SW 1271 (cell line): ENCODE measurements at regions not wholly inside any gene's neighbourhood (a gene's known extent, or its start where the extent isn't known, plus 50 kb on each side); places are given as distances from the start of the nearest gene placed in this dataset.

Experiments
- DNase-seq, 2 experiments: peaks; one replicate each; lab custom pipeline; 2025; lab: John Stamatoyannopoulos, UW

- DNase-seq = no peak
Observed at GRCh38 chr2:64317707-64318475, 136.1 kb upstream of the LGALSL start.

DNA sequence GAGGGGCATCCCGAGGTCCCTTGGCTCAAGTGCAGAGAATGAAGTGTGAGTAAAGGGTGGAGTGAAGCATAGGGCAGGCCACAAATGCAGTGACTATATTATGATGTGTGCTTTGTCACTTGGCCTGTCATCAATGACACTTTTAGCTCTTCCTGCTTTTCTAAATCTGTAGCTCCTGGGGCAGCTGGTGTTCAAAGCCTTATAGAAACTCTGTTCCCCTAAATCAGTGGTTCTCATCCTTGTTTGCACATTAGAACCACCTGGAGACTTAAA is 135.6 kb upstream of the LGALSL start:
- no peak for DNase-seq

DNA sequence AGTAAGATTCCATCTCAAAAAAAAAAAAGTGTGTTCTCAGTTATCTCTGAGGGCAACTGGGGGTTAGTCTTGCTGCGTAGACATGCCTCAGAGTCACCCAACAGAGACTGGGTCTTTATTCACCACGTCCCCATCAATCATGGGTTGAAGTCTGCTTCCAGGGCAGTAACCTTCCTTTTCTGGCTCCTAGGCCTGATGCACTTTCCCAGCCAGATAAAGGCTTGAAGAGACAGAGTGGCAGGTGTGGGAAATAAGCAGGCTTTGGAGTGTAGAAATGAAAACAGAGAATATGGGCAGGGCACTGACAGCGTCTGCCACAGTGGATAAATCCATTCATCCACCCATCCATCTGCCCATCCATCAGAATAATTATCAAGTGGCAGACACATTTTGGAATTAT is 134.1 kb upstream of the LGALSL start:
- DNase-seq = no peak

- no peak for DNase-seq
Observed at GRCh38 chr2:64322433-64322832, 131.5 kb upstream of the LGALSL start.

GRCh38 chr2:64323197-64323596 is 130.8 kb upstream of the LGALSL start:
- no peak for DNase-seq

- no peak for DNase-seq
Observed at GRCh38 chr2:64324746-64325410, 129.1 kb upstream of the LGALSL start.

DNA sequence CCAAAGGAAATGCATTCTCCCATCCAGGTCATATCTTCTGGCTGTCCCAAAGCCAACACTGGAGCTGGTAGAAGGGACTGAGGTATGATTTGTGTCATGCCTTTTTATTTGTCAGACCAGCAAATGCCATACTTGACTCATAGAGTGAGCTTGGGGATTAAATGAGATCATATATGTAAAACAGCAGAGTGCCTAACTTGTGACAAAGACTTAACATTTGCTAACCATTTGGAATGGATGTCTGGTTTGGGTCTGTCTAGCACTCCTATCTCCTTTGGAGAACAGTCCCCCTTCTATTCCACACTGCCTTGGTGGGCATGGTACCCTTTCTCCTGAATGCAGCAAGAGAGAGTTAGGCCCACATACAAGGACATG is 128.5 kb upstream of the LGALSL start:
- no peak for DNase-seq

GRCh38 chr2:64325852-64326577 is 127.9 kb upstream of the LGALSL start:
- DNase-seq = no peak

DNA sequence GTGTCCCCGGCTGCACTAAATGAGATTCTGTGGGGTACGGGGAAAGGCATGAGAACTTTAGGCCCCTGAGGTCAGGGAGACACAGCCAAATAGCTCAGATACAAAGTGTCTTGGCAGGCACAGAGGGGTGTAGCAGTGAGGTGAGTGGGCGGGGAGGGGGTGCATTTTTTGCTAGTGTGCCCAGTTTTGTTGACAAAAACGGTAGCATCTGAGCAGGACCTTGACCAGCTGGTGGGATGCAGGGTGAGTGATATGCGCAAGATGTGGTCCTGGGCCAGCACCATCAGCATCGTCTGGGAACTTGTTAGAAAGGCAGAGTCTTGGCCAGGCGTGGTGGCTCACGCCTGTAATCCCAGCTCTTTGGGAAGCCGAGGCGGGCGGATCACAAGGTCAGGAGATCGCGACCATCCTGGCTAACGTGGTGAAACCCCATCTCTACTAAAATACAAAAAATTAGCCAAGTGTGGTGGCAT is 127.3 kb upstream of the LGALSL start:
- DNase-seq = no peak

DNA sequence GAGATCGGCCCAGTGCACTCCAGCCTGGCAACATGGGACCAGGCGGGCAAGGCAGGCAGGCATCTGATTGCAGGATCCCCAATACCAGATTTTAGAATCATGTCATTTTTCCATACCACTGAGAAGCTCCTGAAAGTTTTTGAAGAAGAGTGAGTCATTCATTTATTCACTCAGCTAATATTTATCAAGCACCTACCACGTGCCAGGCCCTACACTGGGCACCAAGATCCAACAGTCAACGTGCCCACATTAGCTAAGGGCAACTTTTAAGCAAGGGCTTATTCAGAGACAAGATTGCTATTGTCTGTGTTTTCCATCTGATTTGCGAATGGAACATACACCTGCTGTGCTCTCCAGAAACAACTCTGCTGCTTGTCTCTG is 126.8 kb upstream of the LGALSL start:
- DNase-seq = no peak

- DNase-seq = peak in 1 of 2 experiments; percentile 16
Observed at GRCh38 chr2:64327510-64328414, 126.2 kb upstream of the LGALSL start.

- DNase-seq = no peak
Observed at GRCh38 chr2:64328415-64328722, 125.6 kb upstream of the LGALSL start.

DNA sequence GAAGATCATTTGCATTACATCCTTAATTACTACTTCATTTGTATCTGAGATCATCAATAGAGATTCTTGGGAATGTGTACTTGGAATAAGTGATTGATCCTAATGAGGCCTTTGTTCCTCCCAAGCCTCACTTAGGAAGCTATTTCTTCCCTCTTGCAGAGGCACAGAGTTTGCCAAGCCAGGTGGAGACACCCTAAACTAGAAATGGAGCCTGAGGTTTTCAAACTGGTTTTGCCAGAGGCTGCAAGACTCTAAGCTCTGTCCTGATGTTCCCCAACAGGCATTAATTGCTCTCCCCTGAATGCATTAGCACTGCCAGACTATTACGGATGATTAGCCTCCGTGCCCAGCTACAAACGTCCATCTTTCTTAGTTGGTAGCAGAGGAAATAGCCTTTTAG is 125.2 kb upstream of the LGALSL start:
- no peak for DNase-seq

GRCh38 chr2:64329848-64330247 is 124.1 kb upstream of the LGALSL start:
- no peak for DNase-seq

- DNase-seq = peak; percentile 45 to 72
Observed at GRCh38 chr2:64330281-64331113, 123.5 kb upstream of the LGALSL start.

- DNase-seq = no peak
Observed at GRCh38 chr2:64331114-64331645, 122.8 kb upstream of the LGALSL start.

DNA sequence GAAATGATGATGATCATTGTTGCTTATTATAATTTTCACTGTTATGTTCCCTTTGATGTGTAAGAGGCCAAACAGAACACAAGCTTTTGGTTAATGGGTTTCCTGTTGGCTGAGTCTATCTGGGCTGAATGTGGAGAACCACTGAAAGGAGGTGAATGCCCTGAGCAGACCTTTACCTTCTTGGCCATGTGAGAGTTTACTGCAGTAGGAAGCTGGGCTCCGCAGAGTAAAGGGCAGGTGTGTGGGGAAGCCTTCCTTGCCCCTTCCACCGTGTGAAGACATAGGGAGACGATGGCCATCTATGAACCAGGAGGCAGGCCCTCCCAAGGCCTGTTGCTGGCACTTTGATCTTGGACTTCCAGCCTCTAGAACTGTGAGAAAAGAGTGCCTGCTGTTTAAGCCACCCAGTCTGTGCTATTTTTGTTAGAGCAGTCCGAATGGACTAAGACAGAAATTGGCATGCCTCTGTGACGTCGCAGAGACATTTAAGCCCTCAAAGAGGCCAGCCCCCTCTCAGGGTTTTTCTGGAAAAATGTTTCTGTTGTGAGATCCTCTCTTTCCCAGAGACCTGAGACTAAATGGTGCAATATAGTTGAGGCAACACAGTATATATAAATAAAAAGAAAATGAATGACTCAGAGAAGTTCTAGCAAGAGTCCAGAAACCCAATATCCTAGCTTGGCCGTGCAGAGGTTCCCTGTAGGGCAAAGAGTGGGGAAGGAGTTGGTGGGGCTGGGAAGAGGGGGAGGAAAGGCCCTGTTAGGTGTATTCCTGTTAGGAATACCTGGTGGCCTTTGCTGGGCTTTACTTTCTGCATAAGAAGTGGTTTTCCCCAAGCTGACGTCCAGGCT is 121.9 kb upstream of the LGALSL start:
- DNase-seq = no peak

DNA sequence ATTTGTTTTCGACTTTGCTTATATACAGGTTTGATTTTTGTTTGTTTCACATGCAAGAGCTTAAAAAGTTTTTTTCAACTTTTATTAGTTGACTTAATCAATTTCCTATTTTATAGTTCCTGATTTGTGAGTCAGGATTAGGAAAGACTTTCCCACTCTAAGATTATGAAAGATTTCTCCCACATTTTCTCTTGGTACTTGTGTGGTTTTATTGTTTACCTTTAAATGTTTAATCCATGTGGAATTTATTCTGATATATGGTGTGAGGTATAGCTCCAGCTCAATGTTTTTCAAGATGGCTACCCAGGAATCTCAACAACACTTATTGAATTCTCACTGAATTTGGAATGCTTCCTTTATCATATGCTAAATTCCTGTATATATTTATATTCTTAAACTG is 117.8 kb upstream of the LGALSL start:
- no peak for DNase-seq

DNA sequence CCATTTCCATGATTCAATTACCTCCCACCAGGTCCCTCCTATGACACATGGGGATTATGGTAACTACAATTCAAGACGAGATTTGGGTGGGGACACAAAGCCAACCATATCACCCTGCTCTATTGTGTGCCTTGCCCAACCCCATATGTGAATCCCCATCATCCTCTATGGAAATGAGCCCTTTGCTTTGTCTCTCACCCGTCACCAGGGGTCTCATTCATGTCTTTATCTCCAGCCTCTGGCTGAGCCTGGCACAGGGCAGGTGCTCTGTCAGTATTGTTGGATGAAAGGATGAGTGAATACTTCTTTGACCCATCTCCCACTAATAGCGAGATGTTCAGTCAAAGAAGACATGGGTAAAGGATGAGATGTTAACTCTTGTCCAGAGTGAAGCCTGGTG is 116.6 kb upstream of the LGALSL start:
- DNase-seq = no peak

DNA sequence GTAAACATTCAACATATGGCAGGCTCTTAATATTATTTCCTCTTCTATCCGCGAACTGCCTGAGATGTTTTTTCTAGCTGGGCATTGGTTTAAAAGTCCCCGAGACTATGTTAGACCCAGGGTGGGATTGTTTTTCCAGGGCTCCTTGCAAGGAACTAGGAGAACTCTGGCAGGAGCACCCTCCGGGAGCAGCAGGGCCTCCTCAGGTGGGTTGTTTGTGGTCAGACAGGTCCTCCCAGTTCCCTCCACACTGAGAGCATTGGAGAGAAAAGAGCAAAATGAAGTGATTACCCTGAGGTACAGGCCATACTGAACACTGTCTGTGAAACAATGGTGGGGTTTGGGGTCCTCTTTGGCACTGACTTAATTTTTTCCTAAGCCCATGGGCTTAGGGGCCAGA is 115.9 kb upstream of the LGALSL start:
- DNase-seq = no peak
